Left ventricle myocardium inferior (tissue), 1 donor: ENCODE measurements at regions not wholly inside any gene's neighbourhood (a gene's known extent, or its start where the extent isn't known, plus 50 kb on each side); places are given as distances from the start of the nearest gene placed in this dataset.

Source experiments
- DNase-seq: peaks from one replicate; pipeline ENCODE4 v3.0.0-alpha.2; 2020
- H3K27ac ChIP-seq: fragments of 200-600 bp; replicated peaks from 2 replicates; pipeline ENCODE4 v1.8.0; 2021
- H3K27me3 ChIP-seq: fragments of 200-600 bp; 2 replicates; pipeline ENCODE4 v1.8.0; 2021; ENCODE audit warnings: low read depth
- H3K36me3 ChIP-seq: fragments of 200-600 bp; 2 replicates; pipeline ENCODE4 v1.8.0; 2021
- H3K4me1 ChIP-seq: fragments of 200-600 bp; 2 replicates; pipeline ENCODE4 v1.8.0; 2021
- H3K4me3 ChIP-seq: fragments of 200-600 bp; 2 replicates; pipeline ENCODE4 v1.8.0; 2021; ENCODE audit warnings: mild to moderate bottlenecking, moderate library complexity
- H3K9me3 ChIP-seq: fragments of 200-600 bp; replicated peaks from 2 replicates; pipeline ENCODE4 v1.8.0; 2021
- intact Hi-C: fragments of 100-400 bp; cut with micrococcal nuclease; formaldehyde crosslinking; loops from one replicate; pipeline ENCODE4 v1.11.0; 2022
- TF ChIP-seq, protein P1 (sequence below): fragments of 200-600 bp; IDR thresholded peaks from 2 replicates; pipeline ENCODE4 v1.8.0; 2021; ENCODE audit warnings: antibody characterized with exemption, mild to moderate bottlenecking, borderline replicate concordance
- donor health status: DM: no; HTN: yes; CAD: no; lungs with severe emphysema.

DNA sequence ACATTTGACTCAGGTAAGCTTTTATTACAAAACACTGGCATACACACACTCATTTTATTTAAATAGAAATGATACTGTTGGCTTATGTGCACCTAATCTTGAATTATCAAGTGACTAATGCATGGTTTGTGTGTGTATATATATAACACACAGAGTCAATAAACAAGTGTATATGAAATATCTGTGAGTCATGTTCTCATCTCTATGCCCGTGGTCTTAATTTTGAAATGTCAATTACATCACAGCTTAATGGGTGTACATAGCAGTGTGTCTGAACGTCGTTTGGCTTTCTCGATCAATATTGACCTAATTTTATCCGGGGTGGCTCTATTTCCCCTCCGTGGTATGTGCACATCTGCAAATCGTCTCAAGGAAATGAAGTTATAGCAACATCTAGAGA, 104.0 kb upstream of the ZFP64 start:
- no peak for DNase-seq

DNA sequence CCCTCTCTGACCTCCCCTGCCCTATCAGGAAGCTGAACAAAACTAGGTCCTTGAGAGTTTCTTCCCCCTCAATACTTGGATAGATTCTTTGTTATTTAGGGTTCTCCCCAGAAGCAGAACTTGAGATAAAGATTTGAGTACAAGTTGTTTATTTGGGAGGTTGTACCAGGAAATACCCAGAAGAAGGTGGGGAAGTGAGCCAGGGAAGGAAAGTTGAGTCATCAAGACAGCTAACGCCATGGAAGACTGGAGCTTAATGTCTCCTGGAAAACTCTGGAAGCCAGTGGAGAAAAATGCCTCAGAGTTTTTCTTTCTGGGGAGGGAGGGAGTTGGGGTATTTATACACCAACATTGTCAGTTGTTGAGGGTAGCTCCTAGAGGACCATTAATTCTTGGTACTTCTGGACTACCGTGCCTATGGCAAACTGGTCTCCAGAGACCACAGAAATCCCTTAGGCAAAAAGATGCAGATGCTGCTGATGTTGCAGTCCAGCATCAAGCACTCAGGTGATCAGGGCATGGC, 102.6 kb upstream of the ZFP64 start:
- H3K4me3 ChIP-seq = no peak overlapping the region
- H3K4me1 ChIP-seq = no peaks in the 10 kb centered on the region
- no peak overlapping the region for H3K27ac ChIP-seq
- peaks cover 7% of the 10 kb centered on the region for H3K9me3 ChIP-seq
- TF ChIP-seq, protein P1, sequence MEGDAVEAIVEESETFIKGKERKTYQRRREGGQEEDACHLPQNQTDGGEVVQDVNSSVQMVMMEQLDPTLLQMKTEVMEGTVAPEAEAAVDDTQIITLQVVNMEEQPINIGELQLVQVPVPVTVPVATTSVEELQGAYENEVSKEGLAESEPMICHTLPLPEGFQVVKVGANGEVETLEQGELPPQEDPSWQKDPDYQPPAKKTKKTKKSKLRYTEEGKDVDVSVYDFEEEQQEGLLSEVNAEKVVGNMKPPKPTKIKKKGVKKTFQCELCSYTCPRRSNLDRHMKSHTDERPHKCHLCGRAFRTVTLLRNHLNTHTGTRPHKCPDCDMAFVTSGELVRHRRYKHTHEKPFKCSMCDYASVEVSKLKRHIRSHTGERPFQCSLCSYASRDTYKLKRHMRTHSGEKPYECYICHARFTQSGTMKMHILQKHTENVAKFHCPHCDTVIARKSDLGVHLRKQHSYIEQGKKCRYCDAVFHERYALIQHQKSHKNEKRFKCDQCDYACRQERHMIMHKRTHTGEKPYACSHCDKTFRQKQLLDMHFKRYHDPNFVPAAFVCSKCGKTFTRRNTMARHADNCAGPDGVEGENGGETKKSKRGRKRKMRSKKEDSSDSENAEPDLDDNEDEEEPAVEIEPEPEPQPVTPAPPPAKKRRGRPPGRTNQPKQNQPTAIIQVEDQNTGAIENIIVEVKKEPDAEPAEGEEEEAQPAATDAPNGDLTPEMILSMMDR = no peak
- intact Hi-C loops = no loop called here
- no peaks in the 10 kb centered on the region for H3K27me3 ChIP-seq
- no peaks in the 10 kb centered on the region for H3K36me3 ChIP-seq
- no peak for DNase-seq

More for the DNA sequence above, 104.0 kb upstream of the ZFP64 start:
- H3K9me3 ChIP-seq = peaks cover 7% of the 10 kb centered on the region
- intact Hi-C loops = no loop called here
- TF ChIP-seq, protein P1 = no peak
- no peaks in the 10 kb centered on the region for H3K27me3 ChIP-seq
- H3K36me3 ChIP-seq = no peaks in the 10 kb centered on the region
- no peak overlapping the region for H3K27ac ChIP-seq
- no peaks in the 10 kb centered on the region for H3K4me1 ChIP-seq
- H3K4me3 ChIP-seq = no peak overlapping the region

DNA sequence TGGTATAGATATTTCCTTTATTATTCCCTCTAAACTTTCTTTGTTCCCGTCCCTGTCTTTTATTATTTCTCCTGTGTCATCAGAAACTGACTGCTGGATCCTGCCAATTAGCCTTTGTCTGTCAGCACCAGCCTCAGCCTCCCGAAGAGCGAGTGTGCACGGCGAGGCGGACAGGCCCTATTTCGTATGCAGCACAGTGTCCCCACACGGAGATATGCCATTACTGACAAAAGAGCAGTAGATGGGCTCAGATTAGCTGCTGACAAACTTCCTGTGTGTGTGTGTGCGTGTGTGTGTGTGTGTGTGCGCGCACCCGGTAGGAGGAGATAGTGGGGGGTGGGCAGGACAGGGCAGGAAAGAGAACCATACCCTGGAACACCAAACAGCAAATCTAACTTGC, 99.5 kb upstream of the ZFP64 start:
- H3K4me3 ChIP-seq = no peak overlapping the region
- no peaks in the 10 kb centered on the region for H3K27me3 ChIP-seq
- H3K9me3 ChIP-seq = peaks cover 7% of the 10 kb centered on the region
- H3K36me3 ChIP-seq = no peaks in the 10 kb centered on the region
- DNase-seq = no peak
- intact Hi-C loops = no loop called here
- TF ChIP-seq, protein P1 = no peak
- H3K4me1 ChIP-seq = no peaks in the 10 kb centered on the region
- H3K27ac ChIP-seq = no peak overlapping the region

DNA sequence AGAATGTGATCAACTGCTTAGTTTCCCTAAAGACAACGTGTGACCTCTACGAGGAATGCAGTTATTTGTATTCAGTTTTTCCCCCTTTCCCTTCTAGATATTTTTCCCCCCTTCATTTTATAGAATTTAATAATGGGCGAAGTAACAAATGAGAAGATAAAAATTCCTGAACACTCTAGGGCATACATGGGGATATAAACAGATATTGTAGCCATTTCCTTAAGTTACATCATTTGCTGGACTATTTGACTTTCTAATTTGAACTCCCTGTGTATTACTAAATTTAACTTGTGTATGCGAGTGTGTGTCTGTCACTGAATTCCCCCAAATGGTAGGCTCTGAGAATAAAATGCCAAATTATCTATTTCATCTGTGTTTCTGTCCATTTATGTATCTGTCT, 99.0 kb upstream of the ZFP64 start:
- Histone ChIP-seq H3K4me1 (no peaks in the 10 kb centered on the region), H3K27ac (no peak overlapping the region), H3K9me3 (peaks cover 7% of the 10 kb centered on the region), H3K4me3 (no peak overlapping the region), H3K27me3 (no peaks in the 10 kb centered on the region), H3K36me3 (no peaks in the 10 kb centered on the region)
- DNase-seq = no peak
- TF ChIP-seq, protein P1 = no peak
- intact Hi-C loops = no loop called here

DNA sequence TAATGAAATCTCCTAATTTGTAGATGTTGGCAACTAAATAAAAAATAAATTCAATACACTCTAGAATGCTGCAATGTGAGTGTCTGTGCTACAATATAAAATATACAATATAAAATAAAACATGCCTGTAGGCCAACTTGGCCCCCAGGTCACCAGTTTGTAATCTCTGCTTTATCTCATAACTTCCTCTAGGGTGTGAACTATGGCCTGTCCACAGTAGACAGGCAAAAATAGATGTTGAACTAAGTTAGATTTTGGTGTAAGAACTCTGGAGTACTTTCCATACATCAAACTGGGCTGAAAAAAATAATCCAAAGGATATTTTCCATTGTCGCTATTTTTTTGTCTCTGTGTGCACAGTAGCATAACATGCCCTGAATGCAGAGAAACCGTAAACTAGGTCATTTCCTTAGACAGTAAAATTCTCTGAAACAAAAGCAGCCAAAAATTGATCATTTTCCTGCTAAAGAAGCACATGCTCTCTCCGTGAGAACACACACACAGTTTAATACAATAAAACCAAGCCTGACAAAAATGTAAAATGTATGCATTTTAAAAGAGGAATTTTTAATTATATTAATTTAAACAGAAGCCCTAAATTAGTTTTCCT, 98.5 kb upstream of the ZFP64 start:
- intact Hi-C loops = no loop called here
- Histone ChIP-seq H3K36me3 (no peaks in the 10 kb centered on the region), H3K9me3 (peaks cover 7% of the 10 kb centered on the region), H3K27me3 (peaks cover 5% of the 10 kb centered on the region), H3K4me1 (no peaks in the 10 kb centered on the region), H3K4me3 (no peak overlapping the region), H3K27ac (no peak overlapping the region)
- TF ChIP-seq, protein P1 = no peak
- DNase-seq = no peak
